SK-N-SH treated with all-trans-retinoic acid at 6 μM for 48 hours (cell line): ENCODE measurements at regions not wholly inside any gene's neighbourhood (a gene's known extent, or its start where the extent isn't known, plus 50 kb on each side); places are given as distances from the start of the nearest gene placed in this dataset.

Source experiments
- ARNTL ChIP-seq: fragments of 450-650 bp; formaldehyde crosslinking; IDR thresholded peaks from 2 replicates; pipeline ENCODE4 v1.5.0; 2020; ENCODE audit warnings: low read depth, mild to moderate bottlenecking, moderate library complexity, borderline replicate concordance
- ISL1 ChIP-seq: fragments of 250-450 bp; sonication (Bioruptor Pico); IDR thresholded peaks from 2 replicates; pipeline ENCODE4 v2.1.2; 2022; ENCODE audit warnings: mild to moderate bottlenecking, moderate library complexity
- ZNF8 ChIP-seq: fragments of 450-650 bp; formaldehyde crosslinking; IDR thresholded peaks from 2 replicates; pipeline ENCODE4 v1.5.0; 2020; ENCODE audit warnings: mild to moderate bottlenecking, moderate library complexity

DNA sequence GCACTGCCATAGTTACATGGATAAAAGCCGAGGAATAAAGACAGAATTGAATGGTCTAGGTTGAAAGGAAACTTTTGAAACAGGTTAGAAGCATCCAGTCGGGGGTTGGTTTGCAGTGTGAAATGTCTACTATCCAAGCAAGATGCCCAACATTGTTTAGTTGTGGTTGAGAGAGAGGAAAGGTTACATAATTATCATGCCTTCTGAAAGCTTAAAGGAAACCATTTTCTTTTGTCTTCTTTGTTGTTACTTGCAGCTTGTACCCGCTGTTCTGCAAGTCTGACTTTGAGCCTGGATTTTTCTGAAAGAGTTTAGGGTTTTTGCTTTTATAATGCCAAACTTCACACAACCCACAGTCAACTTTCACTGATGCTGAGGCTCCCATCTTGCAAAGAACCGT lies 167.9 kb downstream of the AXIN2 start:
- TF ChIP-seq ARNTL (CRISPR knock-in tag) = no peak
- TF ChIP-seq ZNF8 = no peak
- no peak for TF ChIP-seq ISL1
